ENCODE measurements at regions not wholly inside any gene's neighbourhood (a gene's known extent, or its start where the extent isn't known, plus 50 kb on each side); places are given as distances from the start of the nearest gene placed in this dataset.

DNA sequence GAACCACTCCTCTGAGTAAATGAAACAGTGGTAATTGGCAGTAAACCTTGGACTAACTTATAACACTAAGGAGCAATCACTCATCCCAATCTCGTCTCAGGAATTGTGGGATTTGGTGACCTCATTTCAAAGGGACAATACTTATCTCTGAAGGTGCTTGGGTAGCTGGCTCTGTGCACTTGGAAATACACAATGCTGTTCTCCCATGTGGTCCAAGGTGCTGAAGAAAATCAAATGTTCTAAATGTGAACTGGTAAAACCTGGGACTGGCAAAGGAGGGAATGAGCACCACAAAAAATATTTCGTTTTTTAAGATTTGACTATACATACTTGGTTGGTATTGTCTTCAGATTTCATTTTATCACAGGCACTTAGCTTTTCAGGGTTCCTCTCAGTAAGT is 1193.0 kb downstream of the SORCS1 start:
- no peak for DNase-seq

DNA sequence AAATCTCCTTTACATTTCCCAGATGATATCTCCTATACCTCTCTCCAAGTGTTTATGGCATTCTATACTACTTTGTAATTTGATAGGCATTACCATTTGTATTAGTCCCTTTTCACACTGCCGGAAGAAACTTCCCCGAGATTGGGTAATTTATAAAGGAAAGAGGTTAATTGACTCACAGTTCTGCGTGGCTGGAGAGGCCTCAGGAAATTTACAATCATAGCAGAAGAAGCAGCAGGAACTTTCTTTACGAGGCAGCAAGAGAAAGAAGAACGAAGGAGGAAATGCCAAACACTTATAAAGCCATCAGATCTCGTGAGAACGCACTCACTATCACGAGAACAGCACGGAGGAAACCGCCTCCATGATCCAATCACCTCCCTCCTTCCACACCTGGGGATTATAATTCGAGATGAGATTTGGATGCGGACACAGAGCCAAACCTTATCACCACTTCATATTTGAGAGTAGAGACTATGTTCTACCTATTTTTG is 1194.6 kb downstream of the SORCS1 start:
- no peak for DNase-seq

DNA sequence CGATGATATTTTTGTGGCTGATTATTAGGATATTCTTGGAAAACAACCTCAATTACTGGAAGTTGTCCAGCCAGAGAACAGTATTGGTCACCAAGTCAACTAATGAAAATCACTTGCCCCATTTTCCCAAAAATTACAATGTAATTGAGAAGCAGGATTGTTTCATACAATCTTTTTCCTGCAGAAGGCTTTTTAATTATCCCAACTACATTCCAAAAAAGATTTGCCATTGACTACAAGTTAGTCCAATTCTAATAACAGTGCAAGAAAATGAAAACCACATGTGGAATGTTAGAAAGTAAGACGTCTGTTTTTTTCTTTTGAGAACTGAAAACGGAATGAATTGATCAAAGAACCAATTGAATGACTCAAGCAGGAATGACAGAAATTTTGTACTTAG is 1195.8 kb downstream of the SORCS1 start:
- no peak for DNase-seq

DNA sequence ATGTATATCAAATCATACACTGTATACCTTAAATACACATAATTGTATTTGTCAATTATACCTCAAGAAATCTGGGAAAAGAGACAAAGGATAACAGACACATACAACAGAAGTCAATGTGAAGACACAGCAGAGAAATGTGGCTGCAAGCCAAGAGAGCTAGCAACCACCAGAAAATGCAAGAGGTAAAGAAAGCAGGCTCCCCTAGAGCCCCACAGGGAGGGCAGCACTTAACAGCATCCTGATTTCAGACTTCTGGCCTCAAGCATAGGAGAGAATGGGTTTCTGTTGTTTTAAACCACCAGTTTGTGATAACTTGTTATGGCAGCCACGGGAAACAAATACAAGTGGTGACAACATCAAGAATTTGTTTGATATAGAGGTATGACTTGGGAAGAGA is 1197.2 kb downstream of the SORCS1 start:
- no peak for DNase-seq

DNA sequence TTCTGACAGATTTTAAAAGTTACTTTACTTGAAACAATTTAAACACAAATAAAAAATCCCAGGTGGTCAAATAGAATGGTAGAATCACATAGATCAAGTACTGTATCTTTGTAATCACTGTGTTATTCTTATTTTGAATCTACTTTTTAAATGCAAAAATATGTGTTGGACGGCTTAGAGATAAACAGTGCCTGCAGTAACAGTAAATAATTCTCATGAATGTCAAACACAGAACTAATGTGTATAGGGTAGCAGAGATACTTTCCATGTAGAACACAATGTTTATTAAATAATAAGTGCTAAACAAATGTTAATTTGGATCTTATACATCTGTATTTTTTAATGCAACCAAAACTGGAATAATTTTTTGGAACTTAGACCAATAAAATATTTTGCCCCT is 1199.4 kb downstream of the SORCS1 start:
- DNase-seq, result no peak

DNA sequence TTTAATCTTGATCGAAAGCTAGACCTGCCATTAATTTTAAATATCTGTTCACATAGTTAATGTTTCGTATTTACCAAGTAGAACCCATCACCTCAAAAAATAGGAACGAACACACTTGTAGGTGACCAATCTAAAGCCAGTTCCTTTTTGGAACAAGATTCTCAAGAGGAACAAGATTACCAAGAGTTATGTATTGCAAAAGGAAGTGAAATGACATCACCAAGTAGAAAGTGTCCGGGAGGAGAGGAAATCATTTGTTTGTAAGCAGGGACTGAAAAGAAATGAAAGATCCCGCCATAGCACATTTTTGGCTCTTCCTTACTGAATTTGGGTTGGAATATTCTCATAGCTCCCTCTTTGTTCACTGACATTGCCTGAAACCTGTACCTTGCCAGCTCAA is 1200.5 kb downstream of the SORCS1 start:
- DNase-seq, result no peak

DNA sequence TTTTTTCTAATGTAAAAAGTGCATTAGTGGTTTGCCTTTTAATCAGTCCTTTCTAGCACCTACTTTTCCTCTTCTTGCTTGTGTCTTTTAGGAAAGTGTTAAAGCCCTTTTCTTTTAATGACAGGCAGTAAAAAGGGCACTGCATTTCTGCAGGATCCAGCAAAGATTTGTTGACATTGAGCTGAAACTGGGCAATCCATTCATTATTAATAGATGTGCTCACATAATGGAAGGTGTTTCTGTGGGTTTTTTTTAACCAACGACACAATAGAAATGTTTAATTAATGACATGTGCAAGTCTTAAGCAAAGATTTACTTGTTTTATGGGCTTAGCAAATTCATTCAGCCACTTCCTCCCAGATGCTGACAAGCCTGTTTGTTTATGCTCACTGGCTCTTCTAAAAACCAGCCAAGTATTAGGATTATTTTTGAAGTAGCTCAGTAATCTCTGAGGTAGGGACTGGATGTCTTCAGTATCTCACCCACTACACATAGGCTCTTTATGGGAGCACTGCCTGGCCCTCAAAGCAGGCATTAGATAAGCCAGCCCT is 1201.1 kb downstream of the SORCS1 start:
- no peak for DNase-seq

DNA sequence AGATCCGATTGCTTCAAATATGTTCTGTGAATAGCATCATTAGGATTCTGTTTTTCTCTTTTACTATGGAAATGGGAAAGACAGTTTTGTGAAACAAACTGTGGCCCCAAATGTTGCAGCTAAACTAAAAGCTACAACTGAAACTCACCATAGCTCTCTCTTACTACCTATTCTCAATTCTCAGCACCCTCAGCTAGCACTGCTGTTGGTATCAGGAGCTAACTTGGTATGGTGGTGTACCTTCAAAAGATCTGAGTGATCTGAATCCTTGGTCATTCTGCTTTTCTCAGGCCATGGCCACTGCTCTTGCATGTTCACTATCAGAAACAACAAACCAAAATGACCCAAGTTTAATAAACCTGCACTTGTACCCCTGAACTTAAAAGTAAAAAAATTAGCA is 1208.0 kb downstream of the SORCS1 start:
- DNase-seq, result no peak

DNA sequence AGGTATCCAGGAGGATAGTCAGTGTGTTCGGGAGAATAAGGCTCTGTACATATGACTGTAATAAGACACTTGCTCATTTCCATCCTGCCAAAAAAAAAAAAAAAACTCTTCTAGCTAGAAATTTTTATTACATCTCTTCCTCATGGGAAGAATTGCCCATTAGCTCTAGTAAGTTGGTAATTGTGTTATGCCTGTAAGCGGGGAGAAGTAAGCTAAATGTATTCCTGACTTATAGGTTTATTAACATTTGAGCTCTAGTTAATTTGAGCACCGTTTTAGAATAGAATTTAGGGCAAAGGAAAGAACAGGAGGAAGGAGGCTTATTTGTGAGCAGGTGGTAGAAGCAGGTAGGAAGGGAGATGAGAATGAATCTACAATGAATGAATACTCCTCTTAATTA is 1210.6 kb downstream of the SORCS1 start:
- DNase-seq, result no peak

DNA sequence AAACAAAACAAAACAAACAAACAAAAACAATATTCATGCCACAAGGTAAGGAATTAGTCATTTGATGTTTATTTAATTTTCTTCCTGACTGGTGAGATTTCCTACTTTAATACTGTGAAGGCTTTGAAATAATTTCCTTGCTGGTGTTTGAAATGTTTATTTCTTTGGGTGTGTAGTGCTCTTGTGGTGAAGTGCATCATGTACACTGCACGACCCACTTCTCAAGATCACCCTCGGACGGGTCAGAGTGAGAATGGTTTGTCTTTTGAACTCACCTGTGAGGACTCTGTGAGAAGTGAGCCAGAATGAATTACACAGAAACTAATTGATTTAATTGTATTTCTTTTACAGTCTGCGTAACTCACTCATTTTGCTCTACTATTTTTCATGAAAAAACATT is 1211.5 kb downstream of the SORCS1 start:
- no peak for DNase-seq

DNA sequence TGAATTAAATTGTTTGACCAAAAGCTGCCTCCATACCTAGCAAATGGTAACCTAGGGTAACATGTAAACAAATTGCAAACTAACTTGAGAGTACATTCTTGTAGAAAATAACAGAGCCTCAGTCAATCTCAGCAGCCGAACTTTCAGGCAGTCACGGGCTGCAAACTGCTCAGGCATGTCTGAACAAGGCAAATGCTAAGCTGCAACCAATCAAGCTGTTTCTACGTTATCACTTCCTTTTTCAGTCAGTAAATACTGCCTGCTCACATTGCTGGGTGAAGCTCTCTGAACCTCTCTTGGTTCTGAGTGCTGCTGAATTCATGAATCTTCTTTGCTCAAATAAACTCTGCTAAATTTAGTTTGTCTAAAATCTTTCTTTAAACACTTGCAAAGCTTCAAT is 1212.4 kb downstream of the SORCS1 start:
- no peak for DNase-seq

DNA sequence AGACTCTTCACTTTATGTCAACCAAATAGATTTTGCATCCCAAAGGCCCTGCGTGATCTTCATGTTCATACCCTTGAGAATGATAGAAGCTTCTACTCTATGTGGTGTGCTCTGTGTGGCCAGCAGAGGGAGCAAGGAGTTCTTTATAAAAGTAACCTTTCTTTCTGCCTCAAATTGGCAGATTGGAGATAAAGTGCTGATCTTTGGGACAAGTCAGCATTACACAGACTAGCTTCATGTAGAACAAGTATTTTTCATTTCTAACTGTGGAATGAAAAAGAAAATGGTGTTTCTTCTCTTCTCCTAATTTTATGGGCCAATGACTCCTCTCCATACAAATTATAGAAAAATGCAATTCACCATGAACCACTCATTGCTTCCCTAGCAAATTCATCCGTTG is 1214.1 kb downstream of the SORCS1 start:
- peak; percentile 21 to 36 for DNase-seq

DNA sequence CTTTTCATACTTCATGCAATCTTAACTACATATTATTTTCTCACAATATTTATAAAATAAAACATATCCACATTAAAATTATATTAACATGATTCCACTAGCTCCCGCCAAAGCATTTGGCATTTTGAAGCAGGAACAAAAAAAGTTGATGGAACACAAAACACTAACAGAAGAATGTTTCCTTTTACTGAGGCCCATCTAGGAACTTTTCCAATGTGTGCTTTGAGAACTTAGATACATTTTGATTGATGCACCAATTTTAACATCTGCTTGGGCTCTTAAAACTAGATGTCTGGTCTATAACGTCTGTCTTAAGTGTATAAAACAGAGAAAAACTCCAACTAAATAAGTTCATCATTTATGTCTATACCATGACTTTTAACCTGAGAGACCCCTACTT is 1214.8 kb downstream of the SORCS1 start:
- no peak for DNase-seq

DNA sequence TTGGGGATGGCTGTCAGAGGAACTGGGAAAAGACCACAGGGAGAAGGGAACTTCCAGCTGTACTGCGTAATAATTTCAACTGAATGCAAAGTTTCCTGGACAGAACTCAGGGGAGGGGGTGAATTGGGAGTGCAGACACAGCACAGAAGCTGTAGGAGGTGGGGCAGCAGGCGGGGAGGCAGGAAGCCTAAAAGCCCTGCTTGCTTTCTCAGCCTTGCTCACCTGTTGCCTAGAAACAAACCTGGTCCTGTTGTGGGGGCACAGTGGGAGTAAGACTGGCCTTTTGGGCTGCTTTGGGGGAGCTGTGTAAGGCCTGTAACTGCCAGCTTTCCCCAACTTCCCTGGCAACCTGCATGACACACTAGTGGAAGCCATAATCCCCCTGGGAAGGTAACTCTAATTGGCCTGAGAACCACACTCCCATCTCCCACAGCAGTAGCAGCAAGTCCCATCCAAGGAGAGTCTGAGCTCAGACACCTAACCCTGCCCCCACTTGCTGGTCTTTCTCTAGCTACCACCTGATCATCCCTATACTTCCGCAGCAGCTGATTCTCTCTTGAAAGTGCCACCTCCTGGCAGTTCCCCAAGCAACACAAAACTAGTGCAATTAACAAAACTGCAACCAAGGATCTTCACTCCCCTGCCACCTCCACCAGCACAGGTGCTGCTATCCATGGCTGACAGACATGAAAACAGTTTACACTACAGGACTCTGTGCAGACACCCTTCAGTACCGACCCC is 1239.3 kb downstream of the SORCS1 start:
- no peak for DNase-seq

DNA sequence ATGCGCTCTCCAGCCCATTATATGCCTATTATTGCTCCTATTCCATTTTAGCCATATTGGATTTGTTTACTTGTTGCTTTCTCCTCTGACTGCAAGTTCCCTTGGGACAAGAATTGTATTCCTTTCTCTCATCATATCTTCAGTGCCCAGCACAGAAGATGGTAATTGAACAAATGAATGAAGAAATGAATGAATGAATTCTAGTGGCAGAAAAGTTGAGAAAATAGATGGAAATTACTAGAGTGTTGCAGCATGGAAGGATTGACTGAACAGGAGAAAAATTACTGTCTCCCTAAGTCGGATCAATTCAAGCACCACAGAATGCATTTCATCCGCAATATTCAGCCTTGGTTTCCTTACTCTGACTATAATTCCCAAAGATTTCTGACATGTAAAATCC is 1243.2 kb downstream of the SORCS1 start:
- DNase-seq, result no peak

DNA sequence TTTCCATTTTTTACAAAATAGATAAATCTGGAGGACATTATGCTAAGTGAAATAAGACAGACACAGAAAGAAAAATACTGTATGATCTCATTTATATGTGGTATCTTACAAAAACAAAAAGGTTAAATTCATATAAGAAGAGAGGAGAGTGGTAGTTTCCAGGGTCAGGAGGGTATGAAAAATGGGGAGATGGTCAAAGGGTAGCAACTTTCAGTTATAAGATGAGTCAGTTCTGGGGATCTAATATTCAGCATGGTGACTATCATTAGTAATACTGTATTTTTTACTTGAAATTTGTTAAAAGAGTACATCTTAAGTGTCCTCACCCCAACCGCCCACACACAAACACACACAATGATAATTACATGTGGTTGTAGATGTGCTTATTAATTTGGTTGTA is 1250.1 kb downstream of the SORCS1 start:
- DNase-seq, result no peak

DNA sequence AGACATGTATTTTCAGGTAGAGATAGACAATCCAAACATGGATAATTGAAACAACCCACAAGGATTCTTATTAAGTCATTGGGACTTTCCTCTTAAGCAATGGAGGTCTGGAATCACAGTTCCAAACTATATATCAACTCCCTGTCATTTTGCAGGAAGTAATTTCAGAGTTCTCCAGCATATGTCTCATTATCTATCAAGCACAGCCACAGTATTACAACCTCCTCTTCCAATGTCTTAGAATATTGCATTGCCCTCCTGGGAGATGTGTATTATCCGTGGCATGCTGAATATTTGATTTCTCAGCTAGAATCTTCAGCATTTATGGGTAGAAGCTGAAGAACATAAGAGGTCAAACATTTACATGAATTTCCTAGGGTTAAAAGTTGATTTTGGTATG is 1255.8 kb downstream of the SORCS1 start:
- no peak for DNase-seq

DNA sequence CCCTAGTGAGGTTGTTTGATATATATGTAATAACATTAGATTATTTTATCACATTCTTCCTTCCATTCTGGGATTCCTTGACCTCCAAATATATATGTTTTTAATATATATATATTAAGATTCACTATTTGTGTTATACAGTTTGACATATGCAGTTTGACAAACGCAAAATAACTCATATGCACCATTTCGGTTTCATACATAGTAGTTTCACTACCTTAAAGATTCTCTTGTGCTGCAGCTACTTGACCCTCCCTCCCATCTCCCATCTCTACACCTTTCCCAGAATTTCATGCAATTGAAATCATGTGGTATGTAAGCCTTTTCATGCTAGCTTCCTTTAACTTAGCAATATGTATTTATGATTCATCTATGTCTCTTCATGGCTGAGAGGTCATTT is 1244.4 kb downstream of the SORCS3 start:
- DNase-seq, result no peak

DNA sequence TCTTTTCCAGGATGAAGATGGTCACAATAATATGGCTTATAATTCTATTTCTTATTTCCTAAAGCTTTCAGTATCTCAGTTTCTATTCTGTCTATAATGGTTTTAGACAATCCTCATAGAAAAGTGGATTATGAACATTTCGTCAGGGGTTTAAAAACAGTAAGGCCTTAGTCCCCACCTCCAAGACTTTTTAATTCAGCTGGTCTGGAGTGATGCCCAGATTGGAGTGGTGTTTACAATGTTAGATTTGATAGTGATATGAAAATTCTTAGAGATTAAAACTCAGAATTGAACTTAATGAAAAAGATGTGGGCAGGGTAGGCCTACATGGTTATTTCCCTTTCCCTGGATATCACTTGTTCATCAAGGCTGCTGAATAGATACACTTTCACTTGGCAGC is 1238.3 kb downstream of the SORCS3 start:
- DNase-seq, result no peak

DNA sequence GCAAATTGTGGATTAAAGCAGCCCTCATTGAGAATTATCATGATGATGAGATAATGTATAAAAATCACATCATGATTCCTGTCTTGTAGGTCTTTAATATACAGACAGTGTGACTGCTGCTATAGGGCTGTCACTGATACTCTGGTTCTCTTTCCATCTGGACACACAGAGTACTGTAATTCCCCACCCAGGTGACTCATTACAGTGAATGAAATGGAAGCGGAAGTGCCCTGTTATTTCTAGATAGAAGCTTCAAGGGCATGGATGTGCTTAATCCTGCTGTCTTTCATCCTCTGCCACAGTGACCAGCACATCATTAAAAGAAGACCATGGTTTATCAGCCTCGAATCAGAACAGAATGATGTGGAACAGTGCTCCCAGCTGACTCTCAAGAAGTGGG is 1234.0 kb downstream of the SORCS3 start:
- DNase-seq, result no peak

DNA sequence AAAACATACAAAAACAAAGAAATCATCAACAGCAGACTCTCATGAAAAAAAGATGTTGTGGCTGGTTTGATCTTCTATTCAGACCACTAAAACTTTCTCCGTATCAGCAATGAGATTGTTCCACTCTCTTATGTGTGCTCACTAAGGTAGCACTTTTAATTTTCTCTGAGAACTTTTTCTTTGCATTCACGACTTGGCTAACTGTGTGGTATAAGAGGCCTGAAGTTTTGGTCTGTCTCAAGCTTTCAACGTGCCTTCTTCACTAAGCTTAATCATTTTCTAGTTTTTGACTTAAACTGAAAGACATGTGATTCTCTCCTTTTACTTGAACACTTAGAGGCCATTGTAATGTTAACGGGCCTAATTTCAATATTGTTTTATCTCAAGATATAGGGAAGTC is 1231.6 kb downstream of the SORCS3 start:
- no peak for DNase-seq

DNA sequence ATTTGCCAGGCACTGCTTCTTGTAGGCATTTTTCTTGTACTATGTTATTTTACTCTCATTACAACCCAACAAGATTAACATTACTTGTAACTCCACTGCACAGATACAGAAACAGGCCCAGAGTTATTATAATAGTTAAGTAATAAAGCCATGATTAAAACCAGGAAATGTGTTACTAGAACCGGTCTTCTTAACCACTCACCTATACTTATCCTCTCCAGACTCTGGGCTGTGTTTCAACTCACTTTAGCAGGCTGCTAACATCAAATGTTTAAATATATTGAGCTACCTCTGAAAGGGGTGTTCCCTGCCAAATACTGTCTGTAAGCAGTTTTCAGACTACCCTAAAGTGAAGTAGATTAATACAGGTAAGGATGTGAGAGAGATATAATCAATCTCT is 1227.8 kb downstream of the SORCS3 start:
- DNase-seq, result no peak

DNA sequence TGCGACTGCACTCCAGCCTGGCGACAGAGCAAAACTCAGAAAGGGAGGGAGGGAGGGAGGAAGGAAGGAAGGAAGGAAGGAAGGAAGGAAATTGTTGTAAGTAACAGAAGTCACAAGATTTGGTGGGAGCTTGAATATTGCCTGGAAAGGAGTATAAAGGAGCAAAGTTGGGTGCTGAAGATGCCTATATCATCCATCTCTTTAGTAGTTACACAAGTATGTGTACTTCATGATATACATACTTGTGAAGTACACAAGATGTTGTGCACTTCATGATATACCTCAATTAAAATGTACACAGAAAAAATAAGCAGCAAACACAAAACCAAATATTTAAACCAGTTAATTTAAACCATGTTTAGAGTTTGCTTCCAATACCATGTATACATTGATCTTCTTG is 1223.8 kb downstream of the SORCS3 start:
- no peak for DNase-seq

DNA sequence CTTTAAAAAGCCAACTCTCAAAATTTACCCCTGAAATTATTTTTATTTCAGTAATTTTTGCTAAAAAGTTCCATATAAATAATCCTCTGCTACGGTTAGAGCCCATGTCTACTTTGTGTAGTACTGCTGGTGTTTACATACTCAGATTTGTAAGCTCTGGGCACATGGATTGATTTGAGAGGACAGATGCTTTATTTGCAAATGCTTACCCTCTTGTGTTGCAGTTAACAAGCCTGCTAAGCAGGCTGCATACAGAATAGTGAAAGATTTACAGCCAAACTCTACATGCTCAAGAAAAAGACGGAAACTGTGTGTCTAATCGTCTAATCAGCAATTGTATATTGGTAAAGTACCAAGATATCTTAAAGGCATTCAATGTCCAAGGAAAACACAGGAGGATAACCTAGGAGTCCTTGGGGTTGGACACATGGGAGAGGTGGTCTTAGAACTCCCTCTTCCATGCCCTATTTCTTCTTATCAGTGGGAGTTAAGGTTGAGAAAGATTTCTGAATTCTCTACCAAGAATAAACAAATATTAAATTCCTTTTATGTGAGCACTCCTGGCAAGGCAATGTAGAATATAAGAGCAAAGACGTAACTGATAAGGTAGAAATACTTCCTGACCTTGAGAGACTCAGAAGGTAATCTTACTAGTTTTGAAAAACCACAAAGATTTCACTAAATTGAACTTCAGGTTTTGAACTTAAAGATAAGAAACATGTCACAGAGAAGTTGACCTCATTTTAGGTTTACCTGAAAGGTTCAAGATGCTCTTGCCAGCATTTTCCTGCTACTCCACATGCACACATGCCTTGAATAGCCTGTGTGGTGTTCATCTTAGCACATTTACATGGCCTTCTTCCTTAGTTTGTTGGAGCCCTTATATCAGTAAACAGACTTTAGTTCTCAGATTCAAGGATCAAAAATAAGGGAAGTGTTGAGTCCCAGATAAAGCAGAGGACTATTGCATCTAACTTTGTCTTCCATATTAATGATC is 1216.5 kb downstream of the SORCS3 start:
- DNase-seq, result no peak
